ENCODE measurements at regions not wholly inside any gene's neighbourhood (a gene's known extent, or its start where the extent isn't known, plus 50 kb on each side); places are given as distances from the start of the nearest gene placed in this dataset.
"Not testable (repeated sequence)": the region's sequence is repeated elsewhere in the genome, so short reads cannot be mapped to it uniquely, and the experiment has no call there.

GRCh38 chr3:194885766-194886165, 200.1 kb downstream of the FAM43A start:
- no peak overlapping the region for H3K27ac ChIP-seq (ENCODE audit: low read length)
- peaks cover 2% of the 10 kb centered on the region for H3K27me3 ChIP-seq (ENCODE audit: insufficient read depth, low read length, poor library complexity)
- H3K9ac ChIP-seq (ENCODE audit: low read depth, low read length): no peak overlapping the region
- no peaks in the 10 kb centered on the region for H4K20me1 ChIP-seq (ENCODE audit: insufficient read depth, low read length)
- ATAC-seq (ENCODE audit: insufficient read depth, low read depth): no peak
- no peak for TF ChIP-seq EZH2 (IDR thresholded peaks at IDR 0.05; ENCODE audit: borderline replicate concordance, low read depth, low read length, severe bottlenecking)
- TF ChIP-seq CTCF (IDR thresholded peaks at IDR 0.05; ENCODE audit: borderline replicate concordance, extremely low read depth, low read length, poor library complexity, severe bottlenecking): no peak
- peaks cover 10% of the 10 kb centered on the region for H3K9me3 ChIP-seq (ENCODE audit: insufficient read depth, low read length, severe bottlenecking)
- no peaks in the 10 kb centered on the region for H3K4me1 ChIP-seq (ENCODE audit: insufficient read depth, low read length)
- H3K79me2 ChIP-seq (ENCODE audit: insufficient read depth, low read length): no peaks in the 10 kb centered on the region
- H3K4me2 ChIP-seq (ENCODE audit: insufficient read depth, low read length): no peak overlapping the region
- H3K36me3 ChIP-seq (ENCODE audit: insufficient read depth, low read length): no peaks in the 10 kb centered on the region
- H2AFZ ChIP-seq (ENCODE audit: low read depth, low read length): no peak overlapping the region
- no peak overlapping the region for H3K4me3 ChIP-seq (ENCODE audit: low read depth in 1 of 2, low read length in 2 of 2)
- DNase-seq: no peak

DNA sequence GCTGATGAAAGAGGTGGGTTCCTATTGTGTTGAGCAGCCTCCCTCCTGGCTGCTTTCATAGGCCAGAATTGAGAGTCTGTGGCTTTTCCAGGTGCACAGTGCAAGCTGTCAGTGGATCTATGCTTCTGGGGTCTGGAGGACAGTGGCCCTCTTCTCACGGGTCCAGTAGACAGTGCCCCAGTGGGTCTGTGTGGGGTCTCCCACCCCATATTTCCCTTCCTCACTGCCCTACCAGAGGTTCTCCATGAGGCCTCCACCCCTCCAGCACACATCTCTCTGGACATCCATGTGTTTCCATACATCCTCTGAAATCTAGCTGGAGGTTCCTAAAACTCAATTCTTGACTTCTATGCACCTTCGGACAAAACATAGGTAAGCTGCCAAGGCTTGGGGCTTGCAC, 201.2 kb downstream of the FAM43A start:
- ATAC-seq (ENCODE audit: insufficient read depth, low read depth): no peak
- Histone ChIP-seq H4K20me1 (ENCODE audit: insufficient read depth, low read length) (no peaks in the 10 kb centered on the region), H3K9me3 (ENCODE audit: insufficient read depth, low read length, severe bottlenecking) (peaks cover 10% of the 10 kb centered on the region), H3K4me2 (ENCODE audit: insufficient read depth, low read length) (no peak overlapping the region), H3K4me3 (ENCODE audit: low read depth in 1 of 2, low read length in 2 of 2) (no peak overlapping the region), H2AFZ (ENCODE audit: low read depth, low read length) (no peak overlapping the region), H3K36me3 (ENCODE audit: insufficient read depth, low read length) (no peaks in the 10 kb centered on the region), H3K79me2 (ENCODE audit: insufficient read depth, low read length) (no peaks in the 10 kb centered on the region), H3K4me1 (ENCODE audit: insufficient read depth, low read length) (no peaks in the 10 kb centered on the region), H3K27me3 (ENCODE audit: insufficient read depth, low read length, poor library complexity) (no peaks in the 10 kb centered on the region), H3K9ac (ENCODE audit: low read depth, low read length) (no peak overlapping the region), H3K27ac (ENCODE audit: low read length) (no peak overlapping the region)
- DNase-seq: no peak
- TF ChIP-seq EZH2 (IDR thresholded peaks at IDR 0.05; ENCODE audit: borderline replicate concordance, low read depth, low read length, severe bottlenecking) (no peak), CTCF (IDR thresholded peaks at IDR 0.05; ENCODE audit: borderline replicate concordance, extremely low read depth, low read length, poor library complexity, severe bottlenecking) (no peak)

- not testable (repeated sequence) for H3K9ac ChIP-seq (ENCODE audit: low read depth, low read length); ATAC-seq (ENCODE audit: insufficient read depth, low read depth); H2AFZ ChIP-seq (ENCODE audit: low read depth, low read length); H3K36me3 ChIP-seq (ENCODE audit: insufficient read depth, low read length); H3K79me2 ChIP-seq (ENCODE audit: insufficient read depth, low read length); H3K27me3 ChIP-seq (ENCODE audit: insufficient read depth, low read length, poor library complexity); H3K4me3 ChIP-seq (ENCODE audit: low read depth in 1 of 2, low read length in 2 of 2); H4K20me1 ChIP-seq (ENCODE audit: insufficient read depth, low read length); H3K4me2 ChIP-seq (ENCODE audit: insufficient read depth, low read length); H3K27ac ChIP-seq (ENCODE audit: low read length); DNase-seq; H3K4me1 ChIP-seq (ENCODE audit: insufficient read depth, low read length)
- H3K9me3 ChIP-seq (ENCODE audit: insufficient read depth, low read length, severe bottlenecking): peaks cover 10% of the 10 kb centered on the region
These were observed 202.4 kb downstream of the FAM43A start for GRCh38 chr3:194888062-194888461.

GRCh38 chr3:194888916-194889315, 203.2 kb downstream of the FAM43A start:
- H3K9me3 ChIP-seq (ENCODE audit: insufficient read depth, low read length, severe bottlenecking): peaks cover 10% of the 10 kb centered on the region
- TF ChIP-seq CTCF (IDR thresholded peaks at IDR 0.05; ENCODE audit: borderline replicate concordance, extremely low read depth, low read length, poor library complexity, severe bottlenecking): no peak
- TF ChIP-seq EZH2 (IDR thresholded peaks at IDR 0.05; ENCODE audit: borderline replicate concordance, low read depth, low read length, severe bottlenecking): no peak
- no peak overlapping the region for H2AFZ ChIP-seq (ENCODE audit: low read depth, low read length)
- H3K4me1 ChIP-seq (ENCODE audit: insufficient read depth, low read length): no peaks in the 10 kb centered on the region
- H3K27ac ChIP-seq (ENCODE audit: low read length): no peak overlapping the region
- no peak overlapping the region for H3K9ac ChIP-seq (ENCODE audit: low read depth, low read length)
- no peaks in the 10 kb centered on the region for H3K36me3 ChIP-seq (ENCODE audit: insufficient read depth, low read length)
- DNase-seq (no peak), ATAC-seq (ENCODE audit: insufficient read depth, low read depth) (no peak)
- no peak overlapping the region for H3K4me3 ChIP-seq (ENCODE audit: low read depth in 1 of 2, low read length in 2 of 2)
- no peaks in the 10 kb centered on the region for H3K79me2 ChIP-seq (ENCODE audit: insufficient read depth, low read length)
- H3K27me3 ChIP-seq (ENCODE audit: insufficient read depth, low read length, poor library complexity): no peaks in the 10 kb centered on the region
- H3K4me2 ChIP-seq (ENCODE audit: insufficient read depth, low read length): no peak overlapping the region
- no peaks in the 10 kb centered on the region for H4K20me1 ChIP-seq (ENCODE audit: insufficient read depth, low read length)
